ENCODE measurements at regions not wholly inside any gene's neighbourhood (a gene's known extent, or its start where the extent isn't known, plus 50 kb on each side); places are given as distances from the start of the nearest gene placed in this dataset.

- no peak for TF ChIP-seq ARID4B (CRISPR knock-in tag; IDR thresholded peaks at IDR 0.05; ENCODE audit: borderline replicate concordance)
- TF ChIP-seq GTF2I (CRISPR knock-in tag; conservative IDR thresholded peaks at IDR 0.05): no peak
Measured at GRCh38 chr6:40956936-40957335, 82.1 kb downstream of the UNC5CL start (continued).

GRCh38 chr6:40955178-40955545 is 83.9 kb downstream of the UNC5CL start:
- no peaks in the 10 kb centered on the region for H3K9me3 Mint-ChIP-seq
- peaks cover 10% of the 10 kb centered on the region for H3K27me3 Mint-ChIP-seq (ENCODE audit: low read depth)
- DNase-seq (ENCODE audit: low spot score) (no peak), ATAC-seq (no peak)
- POLR2A ChIA-PET: no interaction called here
- peaks cover 24% of the 10 kb centered on the region for H3K4me1 Mint-ChIP-seq
- no peak for TF ChIP-seq MLX (CRISPR knock-in tag; IDR thresholded peaks at IDR 0.05)
- TF ChIP-seq STAT6 (CRISPR knock-in tag; conservative IDR thresholded peaks at IDR 0.05; ENCODE audit: low read depth): no peak
- TF ChIP-seq ZNF512 (CRISPR knock-in tag; IDR thresholded peaks at IDR 0.05; ENCODE audit: borderline replicate concordance): no peak
- TF ChIP-seq USF2 (CRISPR knock-in tag; IDR thresholded peaks at IDR 0.05): no peak
- no peak for TF ChIP-seq SMAD3 (CRISPR knock-in tag; IDR thresholded peaks at IDR 0.05; ENCODE audit: borderline replicate concordance)
- TF ChIP-seq ZNF425 (CRISPR knock-in tag; conservative IDR thresholded peaks at IDR 0.05): no peak
- no peak for TF ChIP-seq FOXJ3 (CRISPR knock-in tag; IDR thresholded peaks at IDR 0.05; ENCODE audit: borderline replicate concordance)
- no peak for TF ChIP-seq ELF4 (CRISPR knock-in tag; IDR thresholded peaks at IDR 0.05; ENCODE audit: low read depth)
- CTCF ChIA-PET: no interaction called here
- 0 out of 2 replicates have a peak, but pooled peaks cover 2% of the 10 kb centered on the region for H3K36me3 Mint-ChIP-seq
- no peak overlapping the region for H3K4me3 Mint-ChIP-seq
- H3K27ac Mint-ChIP-seq: no peak overlapping the region
